ENCODE measurements at regions not wholly inside any gene's neighbourhood (a gene's known extent, or its start where the extent isn't known, plus 50 kb on each side); places are given as distances from the start of the nearest gene placed in this dataset.
A peak's percentile ranks its signal among the peaks of the same experiment; 100 is the strongest.

GRCh38 chr16:64253525-64253924 is 868.3 kb downstream of the CDH11 start:
- ATAC-seq: no peak
- no peak for DNase-seq (ENCODE audit: low spot score)
- intact Hi-C loops (cut with DNase I): no loop called here

- intact Hi-C loops (cut with DNase I): no loop called here
- DNase-seq (ENCODE audit: low spot score) (no peak), ATAC-seq (no peak)
These were observed 868.8 kb downstream of the CDH11 start for GRCh38 chr16:64253096-64253495.

- DNase-seq (ENCODE audit: low spot score): no peak
- ATAC-seq: no peak
- intact Hi-C loops (cut with DNase I): no loop called here
These were observed 870.1 kb downstream of the CDH11 start for GRCh38 chr16:64251742-64252141.

- no peak for DNase-seq (ENCODE audit: low spot score)
- ATAC-seq: peak; percentile 60
- intact Hi-C loops (cut with DNase I): no loop called here
These were observed 871.0 kb downstream of the CDH11 start for GRCh38 chr16:64250866-64251265.

GRCh38 chr16:64242492-64242891 is 879.4 kb downstream of the CDH11 start:
- DNase-seq (ENCODE audit: low spot score): no peak
- intact Hi-C loops (cut with DNase I): no loop called here
- no peak for ATAC-seq

GRCh38 chr16:64240586-64240985 is 881.3 kb downstream of the CDH11 start:
- intact Hi-C loops (cut with DNase I): no loop called here
- DNase-seq (ENCODE audit: low spot score): no peak
- ATAC-seq: no peak

- ATAC-seq: no peak
- intact Hi-C loops (cut with DNase I): no loop called here
- DNase-seq (ENCODE audit: low spot score): no peak
These were observed 883.3 kb downstream of the CDH11 start for GRCh38 chr16:64238571-64238970.

GRCh38 chr16:64236316-64236715 is 885.5 kb downstream of the CDH11 start:
- intact Hi-C loops (cut with DNase I): no loop called here
- ATAC-seq (no peak), DNase-seq (ENCODE audit: low spot score) (no peak)

GRCh38 chr16:64234200-64234599 is 887.7 kb downstream of the CDH11 start:
- DNase-seq (ENCODE audit: low spot score) (no peak), ATAC-seq (no peak)
- intact Hi-C loops (cut with DNase I): no loop called here

- DNase-seq (ENCODE audit: low spot score): no peak
- intact Hi-C loops (cut with DNase I): no loop called here
- no peak for ATAC-seq
These were observed 896.2 kb downstream of the CDH11 start for GRCh38 chr16:64225696-64226095.

GRCh38 chr16:64225036-64225435 is 896.8 kb downstream of the CDH11 start:
- DNase-seq (ENCODE audit: low spot score) (no peak), ATAC-seq (no peak)
- intact Hi-C loops (cut with DNase I): no loop called here

- ATAC-seq (no peak), DNase-seq (ENCODE audit: low spot score) (no peak)
- intact Hi-C loops (cut with DNase I): no loop called here
These were observed 903.9 kb downstream of the CDH11 start for GRCh38 chr16:64217789-64218535.

- no peak for DNase-seq (ENCODE audit: low spot score)
These were observed 906.1 kb downstream of the CDH11 start for GRCh38 chr16:64215730-64216129.

GRCh38 chr16:64211331-64211730 is 910.5 kb downstream of the CDH11 start:
- DNase-seq (ENCODE audit: low spot score) (no peak), ATAC-seq (no peak)
- intact Hi-C loops (cut with DNase I): no loop called here

More at GRCh38 chr16:64215730-64216129, 906.1 kb downstream of the CDH11 start:
- no peak for ATAC-seq
- intact Hi-C loops (cut with DNase I): no loop called here

GRCh38 chr16:64206862-64207261 is 915.0 kb downstream of the CDH11 start:
- intact Hi-C loops (cut with DNase I): no loop called here
- no peak for DNase-seq (ENCODE audit: low spot score)
- ATAC-seq: no peak

GRCh38 chr16:64203126-64203525 is 918.7 kb downstream of the CDH11 start:
- no peak for ATAC-seq
- no peak for DNase-seq (ENCODE audit: low spot score)
- intact Hi-C loops (cut with DNase I): no loop called here

GRCh38 chr16:64202571-64202970 is 919.3 kb downstream of the CDH11 start:
- DNase-seq (ENCODE audit: low spot score) (no peak), ATAC-seq (no peak)
- intact Hi-C loops (cut with DNase I): no loop called here

GRCh38 chr16:64196444-64196843 is 925.4 kb downstream of the CDH11 start:
- DNase-seq (ENCODE audit: low spot score) (no peak), ATAC-seq (no peak)
- intact Hi-C loops (cut with DNase I): no loop called here

- ATAC-seq (no peak), DNase-seq (ENCODE audit: low spot score) (no peak)
- intact Hi-C loops (cut with DNase I): no loop called here
These were observed 935.9 kb downstream of the CDH11 start for GRCh38 chr16:64185954-64186353.

GRCh38 chr16:64184156-64184555 is 937.7 kb downstream of the CDH11 start:
- ATAC-seq (no peak), DNase-seq (ENCODE audit: low spot score) (no peak)
- intact Hi-C loops (cut with DNase I): no loop called here

GRCh38 chr16:64182985-64183384 is 938.9 kb downstream of the CDH11 start:
- ATAC-seq (peak; percentile 67), DNase-seq (ENCODE audit: low spot score) (no peak)
- intact Hi-C loops (cut with DNase I): no loop called here
